GM18517 (cell line): ENCODE measurements at regions not wholly inside any gene's neighbourhood (a gene's known extent, or its start where the extent isn't known, plus 50 kb on each side); places are given as distances from the start of the nearest gene placed in this dataset.
"Not testable (repeated sequence)": the region's sequence is repeated elsewhere in the genome, so short reads cannot be mapped to it uniquely, and the experiment has no call there.

Source experiments
- ATAC-seq: cut with Tn5 transposase; IDR thresholded peaks from one replicate; pipeline ENCODE4 v1.9.1; 2021; ENCODE audit warnings: mild to moderate bottlenecking, moderate library complexity; ENCODE audit not compliant: unreplicated experiment

- ATAC-seq = no peak
Observed at GRCh38 chr3:84666468-84666867, 292.3 kb upstream of the CADM2 start.

- ATAC-seq = no peak
Observed at GRCh38 chr3:84679211-84679610, 279.6 kb upstream of the CADM2 start.

GRCh38 chr3:84680700-84681099 lies 278.1 kb upstream of the CADM2 start:
- ATAC-seq = no peak

GRCh38 chr3:84683493-84683892 lies 275.3 kb upstream of the CADM2 start:
- no peak for ATAC-seq

GRCh38 chr3:84685467-84685866 lies 273.3 kb upstream of the CADM2 start:
- no peak for ATAC-seq

- ATAC-seq = no peak
Observed at GRCh38 chr3:84692261-84692660, 266.5 kb upstream of the CADM2 start.

GRCh38 chr3:84710288-84710687 lies 248.5 kb upstream of the CADM2 start:
- ATAC-seq = not testable (repeated sequence)

GRCh38 chr3:84717894-84718293 lies 240.9 kb upstream of the CADM2 start:
- ATAC-seq = no peak

GRCh38 chr3:84724877-84725276 lies 233.9 kb upstream of the CADM2 start:
- no peak for ATAC-seq

- ATAC-seq = no peak
Observed at GRCh38 chr3:84727616-84728015, 231.2 kb upstream of the CADM2 start.

- not testable (repeated sequence) for ATAC-seq
Observed at GRCh38 chr3:84734731-84735130, 224.1 kb upstream of the CADM2 start.

- no peak for ATAC-seq
Observed at GRCh38 chr3:84738086-84738485, 220.7 kb upstream of the CADM2 start.

GRCh38 chr3:84742915-84743425 lies 215.8 kb upstream of the CADM2 start:
- ATAC-seq = no peak

- ATAC-seq = no peak
Observed at GRCh38 chr3:84744130-84744529, 214.7 kb upstream of the CADM2 start.

- ATAC-seq = no peak
Observed at GRCh38 chr3:84755860-84756259, 202.9 kb upstream of the CADM2 start.

GRCh38 chr3:84759361-84759760 lies 199.4 kb upstream of the CADM2 start:
- no peak for ATAC-seq

- no peak for ATAC-seq
Observed at GRCh38 chr3:84772841-84773240, 185.9 kb upstream of the CADM2 start.

GRCh38 chr3:84783281-84783680 lies 175.5 kb upstream of the CADM2 start:
- no peak for ATAC-seq

GRCh38 chr3:84789961-84790360 lies 168.8 kb upstream of the CADM2 start:
- no peak for ATAC-seq

- ATAC-seq = no peak
Observed at GRCh38 chr3:84806958-84807357, 151.8 kb upstream of the CADM2 start.

GRCh38 chr3:84820126-84820525 lies 138.7 kb upstream of the CADM2 start:
- no peak for ATAC-seq

- no peak for ATAC-seq
Observed at GRCh38 chr3:84820906-84821305, 137.9 kb upstream of the CADM2 start.

- ATAC-seq = no peak
Observed at GRCh38 chr3:84825817-84826216, 133.0 kb upstream of the CADM2 start.

- no peak for ATAC-seq
Observed at GRCh38 chr3:84830476-84830875, 128.3 kb upstream of the CADM2 start.
